Body of pancreas (tissue), 4 donors: ENCODE measurements at regions not wholly inside any gene's neighbourhood (a gene's known extent, or its start where the extent isn't known, plus 50 kb on each side); places are given as distances from the start of the nearest gene placed in this dataset.

Source experiments
- ATAC-seq: fragments of 150-250 bp; one replicate; pipeline ENCODE4 v1.9.1; 2016
- DNase-seq, 4 donors: peaks; one replicate each; pipeline ENCODE4 v3.0.0-alpha.2; 2019
- H3K27ac ChIP-seq, 4 donors: fragments of 200-600 bp; sonication (generic); 1 replicate in 3 of 4; 2 replicates in 1 of 4; pipeline versions ENCODE4 v1.5.1 to v1.6.1; 2016 to 2019; ENCODE audit warnings: mild to moderate bottlenecking in 1 of 4, mixed read lengths in 1 of 4, moderate library complexity in 1 of 4
- H3K27me3 ChIP-seq, 2 donors: fragments of 200-600 bp; sonication (generic); one replicate each; pipeline ENCODE4 v1.6.0; 2016; ENCODE audit warnings: mild to moderate bottlenecking in 1 of 2
- H3K36me3 ChIP-seq, 2 donors: fragments of 200-600 bp; sonication (generic); replicated peaks in 1 of 2; 2 replicates each; pipeline ENCODE4 v1.5.1; 2016; ENCODE audit warnings: low read depth in 2 of 2; ENCODE audit not compliant: insufficient read depth in 1 of 2
- H3K4me1 ChIP-seq: fragments of 200-600 bp; sonication (generic); one replicate; pipeline ENCODE4 v1.6.0; 2016
- H3K4me3 ChIP-seq, 2 donors: fragments of 200-600 bp; sonication (generic); 1 replicate in 1 of 2; 2 replicates in 1 of 2; pipeline ENCODE4 v1.5.1; 2016 to 2019
- H3K9me3 ChIP-seq, 3 donors: fragments of 200-600 bp; sonication (generic); 1 replicate in 2 of 3; 2 replicates in 1 of 3; pipeline ENCODE4 v1.5.1; 2016
- POLR2A ChIP-seq, 3 donors: fragments of 450-650 bp; IDR thresholded peaks; one replicate each; pipeline ENCODE4 v1.6.1; 2016; ENCODE audit warnings: antibody characterized with exemption in 3 of 3, mild to moderate bottlenecking in 2 of 3
- WGBS, 2 donors: methylation state at CpG; one replicate each; pipeline ENCODE4 v1.1.5; 2017; 5-methylcytosine and 5-hydroxymethylcytosine counted together
- intact Hi-C: fragments of 100-400 bp; cut with DNase I; formaldehyde crosslinking; loops from one replicate; pipeline ENCODE4 v1.15.1; 2023
- TF ChIP-seq, protein P1 (sequence below), 7 experiments: fragments of 450-650 bp in 4 of 7; fragments of 200-600 bp in 3 of 7; sonication (generic) in 3 of 7; IDR thresholded peaks; one replicate each; pipeline ENCODE4 v1.5.1; 2016 to 2019; ENCODE audit warnings: antibody characterized with exemption in 7 of 7

DNA sequence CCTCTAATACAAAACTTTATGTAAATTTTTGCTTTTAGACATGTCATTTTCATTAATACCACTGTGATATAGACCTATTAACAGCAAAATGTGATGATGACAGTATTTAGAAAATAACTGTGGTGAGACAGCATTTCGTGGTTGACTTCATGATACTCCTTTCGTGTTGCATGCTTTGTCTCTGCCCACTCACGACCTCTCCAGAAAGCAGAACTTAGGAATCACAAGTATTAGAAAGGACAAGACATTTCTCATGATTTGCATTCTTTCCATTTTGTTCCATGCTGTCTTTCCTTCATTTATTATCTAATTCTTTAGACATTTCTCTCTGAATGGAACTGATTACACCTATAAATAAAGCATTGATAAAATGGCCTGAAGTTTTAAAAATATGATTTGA lies 85.2 kb upstream of the POU3F3 start:
- no peak for ATAC-seq
- TF ChIP-seq POLR2A (IDR thresholded peaks at IDR 0.05) = no peak
- TF ChIP-seq, protein P1, sequence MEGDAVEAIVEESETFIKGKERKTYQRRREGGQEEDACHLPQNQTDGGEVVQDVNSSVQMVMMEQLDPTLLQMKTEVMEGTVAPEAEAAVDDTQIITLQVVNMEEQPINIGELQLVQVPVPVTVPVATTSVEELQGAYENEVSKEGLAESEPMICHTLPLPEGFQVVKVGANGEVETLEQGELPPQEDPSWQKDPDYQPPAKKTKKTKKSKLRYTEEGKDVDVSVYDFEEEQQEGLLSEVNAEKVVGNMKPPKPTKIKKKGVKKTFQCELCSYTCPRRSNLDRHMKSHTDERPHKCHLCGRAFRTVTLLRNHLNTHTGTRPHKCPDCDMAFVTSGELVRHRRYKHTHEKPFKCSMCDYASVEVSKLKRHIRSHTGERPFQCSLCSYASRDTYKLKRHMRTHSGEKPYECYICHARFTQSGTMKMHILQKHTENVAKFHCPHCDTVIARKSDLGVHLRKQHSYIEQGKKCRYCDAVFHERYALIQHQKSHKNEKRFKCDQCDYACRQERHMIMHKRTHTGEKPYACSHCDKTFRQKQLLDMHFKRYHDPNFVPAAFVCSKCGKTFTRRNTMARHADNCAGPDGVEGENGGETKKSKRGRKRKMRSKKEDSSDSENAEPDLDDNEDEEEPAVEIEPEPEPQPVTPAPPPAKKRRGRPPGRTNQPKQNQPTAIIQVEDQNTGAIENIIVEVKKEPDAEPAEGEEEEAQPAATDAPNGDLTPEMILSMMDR (IDR thresholded peaks at IDR 0.05) = no peak
- intact Hi-C loops = no loop called here

DNA sequence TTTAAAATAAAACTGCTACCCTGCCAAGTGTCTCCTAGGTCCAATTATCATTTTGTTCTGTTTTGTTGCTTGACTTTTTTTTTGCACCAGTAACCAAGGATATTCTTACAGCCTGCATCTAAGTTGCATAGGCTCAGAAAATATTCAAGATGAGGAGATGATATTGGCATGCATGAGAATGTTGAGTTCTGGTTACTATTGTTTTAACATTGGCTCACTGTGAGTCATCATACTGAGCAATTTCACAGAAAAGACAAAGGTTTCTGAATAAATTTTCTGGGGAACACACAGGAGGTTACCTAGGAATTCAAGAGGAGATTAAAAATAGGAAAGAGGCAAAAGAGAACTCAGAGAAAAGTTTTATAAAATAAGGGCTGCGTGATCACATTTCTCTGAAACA lies 84.8 kb upstream of the POU3F3 start:
- intact Hi-C loops = no loop called here
- ATAC-seq = no peak
- H3K36me3 ChIP-seq = no peaks in the 10 kb centered on the region
- DNase-seq = no peak
- H3K27ac ChIP-seq = no peak overlapping the region
- H3K4me1 ChIP-seq = no peaks in the 10 kb centered on the region
- H3K4me3 ChIP-seq = no peak overlapping the region
- no peaks in the 10 kb centered on the region for H3K27me3 ChIP-seq
- TF ChIP-seq POLR2A (IDR thresholded peaks at IDR 0.05) = no peak
- TF ChIP-seq, protein P1 (IDR thresholded peaks at IDR 0.05) = no peak
- H3K9me3 ChIP-seq = no peaks in the 10 kb centered on the region
- WGBS, 2 donors = 73 to 86% methylated on average over 1 of the region's 1 CpG

More for the DNA sequence above, 85.2 kb upstream of the POU3F3 start:
- no peak overlapping the region for H3K27ac ChIP-seq
- no peak for DNase-seq
- 30 to 43% methylated on average over 3 of the region's 3 CpGs for WGBS, 2 donors
- H3K4me3 ChIP-seq = no peak overlapping the region
- no peaks in the 10 kb centered on the region for H3K4me1 ChIP-seq
- no peaks in the 10 kb centered on the region for H3K36me3 ChIP-seq
- H3K9me3 ChIP-seq = no peaks in the 10 kb centered on the region
- H3K27me3 ChIP-seq = no peaks in the 10 kb centered on the region

DNA sequence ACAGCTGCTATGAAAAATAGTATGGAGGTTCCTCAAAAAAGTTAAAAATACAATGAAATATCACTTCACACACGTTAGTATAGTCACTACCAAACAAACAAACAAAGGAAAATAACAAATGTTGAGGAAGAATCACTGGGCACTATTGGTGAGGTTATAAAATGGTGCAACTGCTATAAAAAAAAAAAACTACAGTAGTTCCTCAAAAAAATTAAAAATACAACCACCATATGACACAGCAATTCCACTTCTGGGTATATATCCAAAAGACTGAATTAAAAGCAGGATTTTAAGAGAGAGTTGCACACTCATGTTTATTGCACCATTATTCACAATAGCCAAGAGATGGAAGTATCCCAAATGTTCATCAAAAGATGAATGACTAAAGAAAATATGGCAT lies 80.9 kb upstream of the POU3F3 start:
- intact Hi-C loops = no loop called here
- H3K4me1 ChIP-seq = no peaks in the 10 kb centered on the region
- TF ChIP-seq POLR2A (IDR thresholded peaks at IDR 0.05) = no peak
- TF ChIP-seq, protein P1 (IDR thresholded peaks at IDR 0.05) = no peak
- ATAC-seq (no peak), DNase-seq (no peak)
- no peak overlapping the region for H3K4me3 ChIP-seq
- H3K27ac ChIP-seq = no peak overlapping the region
- no peaks in the 10 kb centered on the region for H3K27me3 ChIP-seq
- no peaks in the 10 kb centered on the region for H3K9me3 ChIP-seq
- H3K36me3 ChIP-seq = no peaks in the 10 kb centered on the region
- 12 to 21% methylated on average over 1 of the region's 1 CpG for WGBS, 2 donors

DNA sequence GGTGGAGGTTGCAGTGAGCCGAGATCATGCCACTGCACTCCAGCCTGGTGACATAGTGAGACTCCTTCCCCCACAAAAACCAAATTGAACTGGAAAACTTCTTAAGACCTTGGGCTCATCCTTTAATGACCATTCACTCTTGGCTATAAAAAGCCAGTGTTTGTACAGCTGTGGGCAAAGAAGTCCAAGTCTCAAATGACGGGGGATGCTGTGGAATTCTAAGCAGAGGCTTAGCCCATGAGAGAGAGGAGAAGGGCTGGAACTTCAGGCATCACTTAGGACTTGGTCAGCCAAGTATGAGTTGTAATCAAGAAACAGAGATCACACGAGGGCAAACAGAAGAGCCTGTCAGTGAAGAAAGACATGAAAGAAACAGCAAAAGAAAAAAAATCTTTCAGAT lies 79.3 kb upstream of the POU3F3 start:
- Histone ChIP-seq H3K36me3 (no peaks in the 10 kb centered on the region), H3K9me3 (no peaks in the 10 kb centered on the region), H3K27me3 (no peaks in the 10 kb centered on the region), H3K4me3 (no peak overlapping the region), H3K4me1 (no peaks in the 10 kb centered on the region), H3K27ac (no peak overlapping the region)
- intact Hi-C loops = no loop called here
- TF ChIP-seq, protein P1 (IDR thresholded peaks at IDR 0.05) = no peak
- no peak for TF ChIP-seq POLR2A (IDR thresholded peaks at IDR 0.05)
- no peak for ATAC-seq
- 22 to 42% methylated on average over 3 of the region's 3 CpGs for WGBS, 2 donors
- no peak for DNase-seq

DNA sequence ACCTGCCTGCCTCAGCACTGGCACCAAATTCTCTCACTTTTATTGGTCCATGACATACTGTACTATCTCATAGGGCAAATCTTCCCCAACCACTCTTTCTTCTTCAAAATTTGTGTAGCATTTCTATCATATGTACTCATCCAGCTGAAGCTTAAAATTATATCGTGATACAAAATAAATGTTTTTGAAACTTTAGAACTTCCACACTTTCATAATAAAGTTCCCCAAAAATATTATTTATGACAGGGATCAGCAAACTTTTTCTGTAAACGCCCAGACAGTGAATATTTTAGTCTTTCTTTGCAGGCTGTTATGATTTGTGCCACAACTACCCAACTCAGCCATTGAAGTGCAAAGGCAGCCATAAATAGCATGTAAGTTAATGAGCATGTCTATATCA lies 76.2 kb upstream of the POU3F3 start:
- Histone ChIP-seq H3K4me1 (no peaks in the 10 kb centered on the region), H3K27me3 (no peaks in the 10 kb centered on the region), H3K36me3 (no peaks in the 10 kb centered on the region), H3K9me3 (no peaks in the 10 kb centered on the region), H3K27ac (no peak overlapping the region), H3K4me3 (no peak overlapping the region)
- ATAC-seq = no peak
- TF ChIP-seq, protein P1 (IDR thresholded peaks at IDR 0.05) = no peak
- no peak for TF ChIP-seq POLR2A (IDR thresholded peaks at IDR 0.05)
- intact Hi-C loops = no loop called here
- no peak for DNase-seq
- 51 to 67% methylated on average over 2 of the region's 2 CpGs for WGBS, 2 donors
